ENCODE measurements at regions not wholly inside any gene's neighbourhood (a gene's known extent, or its start where the extent isn't known, plus 50 kb on each side); places are given as distances from the start of the nearest gene placed in this dataset.
"Not testable (repeated sequence)": the region's sequence is repeated elsewhere in the genome, so short reads cannot be mapped to it uniquely, and the experiment has no call there.

- DNase-seq (ENCODE audit: extremely low read depth in 1 of 4, low spot score in 3 of 4) (no peak), ATAC-seq (no peak), FAIRE-seq (no peak)
- no peaks in the 10 kb centered on the region for H3K27me3 ChIP-seq (ENCODE audit: control insufficient read depth in 2 of 2, insufficient read depth in 2 of 2, low read length in 2 of 2)
- H3K27ac ChIP-seq (ENCODE audit: extremely low read depth, low read depth, low read length) = no peak overlapping the region
- no peak overlapping the region for H3K4me3 ChIP-seq
- H3K4me2 ChIP-seq (ENCODE audit: insufficient read depth, low read length) = no peak overlapping the region
- intact Hi-C loops (cut with micrococcal nuclease) (no loop called here), in situ Hi-C loops (cut with MboI) (no loop called here)
- ChIA-PET POLR2A (no interaction called here), CTCF (ENCODE audit: low intra/inter-chr PET ratio) (no interaction called here)
- no peaks in the 10 kb centered on the region for H3K79me2 ChIP-seq (ENCODE audit: control insufficient read depth, insufficient read depth, low read length)
- no peaks in the 10 kb centered on the region for H3K9me3 ChIP-seq (replicated peaks; ENCODE audit: control insufficient read depth, insufficient read depth, low read depth, low read length)
- no peaks in the 10 kb centered on the region for H3K4me1 ChIP-seq (replicated peaks in 1 of 2; ENCODE audit: control insufficient read depth in 2 of 2, insufficient read depth in 2 of 2, low read length in 2 of 2)
- H3K9me1 ChIP-seq (ENCODE audit: control insufficient read depth, insufficient read depth, low read length) = no peaks in the 10 kb centered on the region
- TF ChIP-seq RBM14 (IDR thresholded peaks at IDR 0.05; ENCODE audit: borderline replicate concordance, insufficient read depth, low read depth, low read length) (no peak), ZNF212 (CRISPR knock-in tag; IDR thresholded peaks at IDR 0.05) (no peak), TFAM (CRISPR knock-in tag; conservative IDR thresholded peaks at IDR 0.05) (no peak), HLTF (IDR thresholded peaks at IDR 0.05) (no peak)
- TF ChIP-seq, protein P1, sequence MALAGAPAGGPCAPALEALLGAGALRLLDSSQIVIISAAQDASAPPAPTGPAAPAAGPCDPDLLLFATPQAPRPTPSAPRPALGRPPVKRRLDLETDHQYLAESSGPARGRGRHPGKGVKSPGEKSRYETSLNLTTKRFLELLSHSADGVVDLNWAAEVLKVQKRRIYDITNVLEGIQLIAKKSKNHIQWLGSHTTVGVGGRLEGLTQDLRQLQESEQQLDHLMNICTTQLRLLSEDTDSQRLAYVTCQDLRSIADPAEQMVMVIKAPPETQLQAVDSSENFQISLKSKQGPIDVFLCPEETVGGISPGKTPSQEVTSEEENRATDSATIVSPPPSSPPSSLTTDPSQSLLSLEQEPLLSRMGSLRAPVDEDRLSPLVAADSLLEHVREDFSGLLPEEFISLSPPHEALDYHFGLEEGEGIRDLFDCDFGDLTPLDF (CRISPR knock-in tag; IDR thresholded peaks at IDR 0.05) = no peak
- H4K20me1 ChIP-seq (replicated peaks; ENCODE audit: control insufficient read depth, insufficient read depth, low read length) = no peaks in the 10 kb centered on the region
- H2AFZ ChIP-seq (ENCODE audit: low read depth, low read length) = no peak overlapping the region
- H3K9ac ChIP-seq (ENCODE audit: insufficient read depth in 1 of 2, low read depth in 2 of 2, low read length in 2 of 2) = no peak overlapping the region
- BruUV-seq (replicated peaks) = no TSS peak
- WGBS (ENCODE audit: insufficient coverage, low coverage, missing lambda C conversion rate) = 0% methylated on average over 4 of the region's 4 CpGs
- no peaks in the 10 kb centered on the region for H3K36me3 ChIP-seq (ENCODE audit: control insufficient read depth, insufficient read depth, low read length)
These were observed 463.7 kb upstream of the FSIP2 start for GRCh38 chr2:185274718-185275484.

DNA sequence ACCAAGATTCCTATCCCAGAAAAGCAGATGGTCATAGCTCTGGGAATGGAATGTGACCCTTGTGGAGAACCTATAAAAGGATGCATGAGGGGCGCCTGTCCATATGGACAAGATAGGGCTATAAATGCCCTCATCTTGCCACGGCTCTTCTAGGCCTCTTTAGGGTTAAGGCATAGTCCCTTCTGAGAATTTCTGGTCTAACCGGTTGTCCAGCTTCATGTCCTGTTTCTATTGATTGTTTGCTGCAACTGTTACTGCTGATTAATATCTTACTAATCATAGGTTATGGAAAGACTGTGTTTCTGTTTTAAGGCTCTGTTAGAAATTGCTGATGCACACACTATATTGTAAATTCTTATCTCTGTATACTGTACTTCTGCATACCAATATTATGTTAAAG, 462.6 kb upstream of the FSIP2 start:
- CTCF ChIA-PET (ENCODE audit: low intra/inter-chr PET ratio); H3K9me1 ChIP-seq (ENCODE audit: control insufficient read depth, insufficient read depth, low read length); FAIRE-seq; POLR2A ChIA-PET; DNase-seq (ENCODE audit: extremely low read depth in 1 of 4, low spot score in 3 of 4); H2AFZ ChIP-seq (ENCODE audit: low read depth, low read length); in situ Hi-C loops (cut with MboI); H3K9me3 ChIP-seq (replicated peaks; ENCODE audit: control insufficient read depth, insufficient read depth, low read depth, low read length); intact Hi-C loops (cut with micrococcal nuclease); H3K36me3 ChIP-seq (ENCODE audit: control insufficient read depth, insufficient read depth, low read length); H4K20me1 ChIP-seq (replicated peaks; ENCODE audit: control insufficient read depth, insufficient read depth, low read length); H3K4me2 ChIP-seq (ENCODE audit: insufficient read depth, low read length); BruUV-seq (replicated peaks); H3K27ac ChIP-seq (ENCODE audit: extremely low read depth, low read depth, low read length); ATAC-seq; H3K27me3 ChIP-seq (ENCODE audit: control insufficient read depth in 2 of 2, insufficient read depth in 2 of 2, low read length in 2 of 2); H3K4me3 ChIP-seq; H3K4me1 ChIP-seq (replicated peaks in 1 of 2; ENCODE audit: control insufficient read depth in 2 of 2, insufficient read depth in 2 of 2, low read length in 2 of 2); H3K79me2 ChIP-seq (ENCODE audit: control insufficient read depth, insufficient read depth, low read length); H3K9ac ChIP-seq (ENCODE audit: insufficient read depth in 1 of 2, low read depth in 2 of 2, low read length in 2 of 2): not testable (repeated sequence)
- 2% methylated on average over 3 of the region's 3 CpGs for WGBS (ENCODE audit: insufficient coverage, low coverage, missing lambda C conversion rate)
